Inflammatory macrophage treated with lipopolysaccharide for 1 hour (primary cell): ENCODE measurements at regions not wholly inside any gene's neighbourhood (a gene's known extent, or its start where the extent isn't known, plus 50 kb on each side); places are given as distances from the start of the nearest gene placed in this dataset.
"Not testable (repeated sequence)": the region's sequence is repeated elsewhere in the genome, so short reads cannot be mapped to it uniquely, and the experiment has no call there.

ENCODE experiments used
- DNase-seq, 2 donors: peaks; one replicate each; pipeline ENCODE4 v3.0.0-alpha.2; 2020 to 2022

DNA sequence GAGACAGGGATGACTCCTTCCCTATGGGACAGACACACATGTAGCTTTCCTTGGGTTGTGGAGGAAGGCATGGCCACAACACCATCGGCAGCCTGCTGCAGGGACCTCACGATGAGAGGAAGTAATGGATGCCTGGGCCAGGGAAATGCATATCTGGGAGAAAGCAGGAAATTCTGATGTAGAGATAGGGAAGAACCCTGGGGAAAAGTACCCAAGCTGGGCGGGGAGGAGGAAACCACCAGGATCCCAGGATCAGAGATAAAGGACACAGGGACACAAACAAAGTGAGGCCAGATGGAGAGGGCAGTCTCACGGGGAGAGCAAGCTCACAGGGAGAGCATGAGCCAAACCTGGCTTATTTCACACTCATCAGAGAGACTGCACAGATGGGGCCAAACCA is 294.7 kb upstream of the TEKT4 start:
- DNase-seq, result not testable (repeated sequence)

DNA sequence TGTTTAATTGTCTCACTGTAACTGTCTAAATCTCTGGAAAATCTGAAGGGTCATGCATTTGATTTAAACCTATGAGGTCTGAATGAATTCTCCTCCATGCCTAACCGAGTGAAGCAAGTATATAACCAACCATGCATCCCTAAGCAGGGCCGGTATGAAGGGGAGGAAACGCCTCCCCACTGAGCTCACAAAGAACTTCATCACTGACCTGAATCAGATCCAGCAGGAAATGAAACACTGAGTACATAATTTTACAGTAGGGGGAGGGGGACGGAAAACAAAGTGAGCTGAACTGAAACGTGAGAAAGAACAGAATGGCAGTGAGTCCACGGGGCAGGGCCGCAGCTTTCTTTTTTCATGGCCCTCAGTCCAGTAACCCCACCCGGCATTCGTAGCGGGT is 294.1 kb upstream of the TEKT4 start:
- not testable (repeated sequence) for DNase-seq

DNA sequence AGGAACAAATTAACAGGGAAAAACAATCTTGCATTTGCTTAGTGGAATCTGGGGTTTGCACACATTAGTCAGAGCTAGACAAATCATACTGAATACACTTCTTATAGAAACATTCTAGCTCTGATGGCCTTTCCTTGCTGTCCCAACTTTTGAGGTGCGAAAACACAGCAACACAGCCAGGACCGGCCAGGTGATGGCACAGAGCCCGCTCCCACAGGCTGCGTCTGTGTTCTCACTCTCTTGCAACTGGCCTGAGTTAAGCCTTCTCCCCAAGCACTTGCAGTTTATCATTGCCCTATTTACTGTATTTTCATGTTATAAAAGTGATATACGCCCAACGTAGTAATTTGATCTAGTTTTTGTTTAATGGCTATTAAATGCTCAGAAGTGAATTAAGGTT is 292.0 kb upstream of the TEKT4 start:
- DNase-seq, result not testable (repeated sequence)

DNA sequence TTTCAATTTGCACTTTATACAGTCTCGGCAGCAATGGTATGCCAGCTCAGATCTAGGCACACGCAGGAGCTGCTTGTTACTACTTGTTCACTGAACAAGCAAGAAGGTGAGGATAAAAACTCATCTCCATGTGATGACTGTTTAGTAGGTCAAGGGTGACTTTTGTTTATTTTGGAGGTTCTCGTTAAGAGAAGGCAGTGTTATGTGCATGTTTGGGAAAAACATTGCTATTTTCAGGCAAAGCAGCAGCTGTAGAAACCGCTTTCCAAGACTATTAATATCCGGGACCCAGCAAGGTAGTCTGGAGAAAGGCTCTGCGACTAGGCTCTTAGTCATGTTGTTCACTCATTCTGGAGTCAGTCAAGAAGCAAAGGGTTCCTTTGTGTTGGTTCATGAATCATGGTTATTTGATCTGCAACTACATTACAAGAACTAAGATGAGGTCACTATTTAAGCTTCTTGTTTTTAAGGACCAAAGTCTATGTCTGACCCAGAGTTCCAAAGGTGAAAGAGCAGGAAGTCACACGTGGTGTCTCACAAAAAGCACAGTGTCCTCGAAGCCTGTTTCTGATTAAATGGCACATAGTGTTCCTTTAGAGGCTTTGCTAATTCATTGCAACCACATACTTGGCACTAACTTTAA is 288.0 kb upstream of the TEKT4 start:
- DNase-seq, result not testable (repeated sequence)

- DNase-seq, result not testable (repeated sequence)
These were observed 286.7 kb upstream of the TEKT4 start for GRCh38 chr2:94584569-94584968.

GRCh38 chr2:94586032-94586982 is 284.9 kb upstream of the TEKT4 start:
- DNase-seq, result not testable (repeated sequence)

DNA sequence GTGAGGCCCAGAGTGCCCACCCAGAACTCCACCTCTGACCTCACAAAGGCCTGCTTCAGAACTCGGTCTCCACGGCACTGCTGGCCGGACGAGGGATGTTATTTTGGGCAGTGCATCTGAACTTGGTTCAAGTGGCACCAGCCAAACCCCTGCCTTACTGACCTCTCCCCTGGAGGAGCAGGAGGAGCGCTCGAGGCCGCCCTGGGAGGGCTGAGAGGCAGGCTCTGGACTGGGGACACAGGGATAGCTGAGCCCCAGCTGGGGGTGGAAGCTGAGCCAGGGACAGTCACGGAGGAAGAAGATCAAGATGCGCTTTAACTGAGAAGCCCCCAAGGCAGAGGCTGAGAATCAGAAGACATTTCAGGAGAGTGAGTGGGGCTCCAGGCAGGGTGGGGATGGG is 284.2 kb upstream of the TEKT4 start:
- DNase-seq, result not testable (repeated sequence)

DNA sequence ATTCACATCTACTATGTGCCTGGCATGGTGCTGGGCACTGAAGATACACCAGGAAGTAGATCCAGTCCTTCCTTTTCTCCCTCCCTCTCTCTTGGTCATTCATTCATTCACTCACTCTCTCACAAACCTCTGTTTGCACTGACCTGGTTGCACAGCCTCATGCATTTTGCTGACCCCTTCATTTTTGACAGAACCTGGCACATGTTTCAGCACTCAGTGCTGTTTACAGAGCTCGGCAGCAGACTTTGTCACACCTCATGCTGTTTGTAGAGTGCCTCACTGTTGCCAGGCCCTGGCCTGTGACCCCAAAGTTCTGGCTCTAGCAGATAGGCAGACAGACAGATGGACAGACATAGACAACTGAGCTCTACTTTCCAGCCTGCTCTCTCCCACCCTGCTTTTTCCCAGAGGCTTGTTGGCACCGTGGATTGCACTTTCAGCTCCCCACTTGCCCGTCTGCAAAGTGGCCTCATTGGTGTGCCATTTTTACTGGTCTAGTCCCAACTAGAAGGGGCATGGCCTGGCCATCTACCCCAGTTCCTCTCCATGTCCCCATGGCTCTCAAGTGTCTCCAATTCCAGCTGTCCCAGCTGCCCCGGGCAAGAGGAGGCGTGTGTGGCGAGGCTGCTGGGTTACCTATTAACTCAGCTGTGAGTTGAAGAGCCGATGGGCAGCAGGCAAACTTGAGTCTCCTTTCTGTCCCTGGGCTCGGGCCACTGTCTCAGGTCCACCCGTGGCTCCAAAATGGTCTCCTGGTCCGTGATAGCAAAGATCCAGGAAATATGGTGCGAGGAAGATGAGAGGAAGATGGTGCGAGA is 277.0 kb upstream of the TEKT4 start:
- not testable (repeated sequence) for DNase-seq

DNA sequence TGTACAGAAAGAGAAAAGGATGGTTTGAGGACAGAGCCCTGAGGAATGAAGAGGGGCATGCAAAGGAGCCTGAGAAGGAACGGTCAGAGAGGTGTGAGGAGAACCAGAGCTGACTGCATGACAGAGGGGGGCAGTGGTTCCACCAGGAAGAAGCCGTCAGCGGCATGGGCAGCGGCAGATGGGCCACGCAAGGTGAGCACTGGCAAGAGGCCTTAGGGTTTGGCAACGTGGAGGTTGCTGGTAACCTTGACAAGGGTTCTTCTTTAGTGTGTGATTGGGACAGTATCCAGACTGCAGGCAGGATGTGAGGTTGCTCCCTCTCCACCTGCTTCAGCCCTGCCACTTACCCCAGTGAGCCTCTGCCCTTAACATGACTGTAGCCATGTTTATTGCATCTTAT is 275.3 kb upstream of the TEKT4 start:
- DNase-seq, result not testable (repeated sequence)

DNA sequence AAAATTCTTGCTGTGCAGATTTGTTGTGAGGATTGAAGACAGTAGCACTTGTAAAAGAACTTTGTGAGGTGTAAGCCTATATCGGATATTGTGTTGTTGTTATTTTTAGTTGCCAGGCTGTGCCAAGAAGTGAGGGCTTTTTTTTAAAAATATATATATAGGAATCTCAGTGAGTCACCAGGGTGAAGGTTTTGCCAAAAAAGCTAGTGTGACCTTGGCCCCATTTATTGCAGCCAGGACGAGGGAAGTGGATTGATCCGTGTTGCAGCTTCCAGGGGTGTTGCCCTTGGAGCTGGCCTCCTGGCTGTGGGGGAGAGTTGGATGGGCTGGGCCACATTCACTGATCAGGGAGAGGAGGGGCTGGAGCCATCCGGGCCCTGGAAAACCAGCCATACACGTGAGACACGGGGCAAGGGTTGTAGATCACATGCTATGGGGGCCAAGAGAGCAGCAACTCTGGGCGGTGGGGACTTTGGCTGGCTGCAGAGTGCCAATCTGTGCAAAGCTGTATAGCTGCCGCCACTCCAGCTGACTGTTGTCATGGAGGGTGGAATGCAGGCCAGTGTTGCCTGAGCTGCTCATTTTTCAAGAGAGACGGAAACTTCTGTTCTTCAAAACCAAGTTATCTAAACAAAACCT is 273.0 kb upstream of the TEKT4 start:
- DNase-seq, result not testable (repeated sequence)

DNA sequence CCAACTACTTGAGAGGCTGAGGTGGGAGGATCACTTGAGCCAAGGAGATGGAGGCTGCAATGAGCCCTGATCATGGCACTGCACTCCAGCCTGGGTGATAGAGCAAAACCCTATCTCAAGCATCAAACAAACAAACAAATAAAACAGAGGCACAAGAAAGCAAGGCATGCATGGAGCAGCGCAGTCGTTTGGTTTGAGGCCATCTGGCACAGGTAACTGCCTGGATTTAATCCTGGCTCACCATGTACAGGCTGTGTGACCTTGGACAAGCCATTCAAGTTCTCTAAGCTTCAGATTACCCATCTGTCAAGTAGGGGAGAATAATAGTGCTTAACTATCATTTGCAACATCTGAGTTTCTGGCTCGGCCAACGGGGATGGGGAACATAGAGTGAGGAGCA is 270.3 kb upstream of the TEKT4 start:
- DNase-seq, result not testable (repeated sequence)

GRCh38 chr2:94602466-94602865 is 268.8 kb upstream of the TEKT4 start:
- no peak for DNase-seq

GRCh38 chr2:94622113-94622618 is 249.1 kb upstream of the TEKT4 start:
- DNase-seq, result no peak

- DNase-seq, result not testable (repeated sequence)
These were observed 242.3 kb upstream of the TEKT4 start for GRCh38 chr2:94628953-94629352.

DNA sequence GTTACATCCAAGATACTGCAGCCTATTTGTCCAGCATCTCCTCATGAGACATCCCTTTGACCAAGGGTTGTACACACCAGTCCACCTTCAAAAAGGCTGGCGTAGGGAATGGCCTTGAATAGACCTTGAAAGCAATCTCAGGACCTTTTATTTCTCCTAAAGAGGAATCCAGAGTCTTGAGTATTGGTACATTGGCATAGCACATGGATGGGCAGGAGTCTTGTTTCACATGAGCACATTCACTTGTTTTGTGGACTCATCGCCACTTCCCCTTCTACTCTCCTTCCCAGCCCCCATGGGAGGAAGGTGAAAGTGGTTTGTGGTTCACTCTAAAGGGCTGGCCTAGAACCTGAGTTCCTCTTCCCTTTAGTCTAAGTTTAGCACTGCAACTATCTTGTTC is 229.8 kb upstream of the TEKT4 start:
- not testable (repeated sequence) for DNase-seq

DNA sequence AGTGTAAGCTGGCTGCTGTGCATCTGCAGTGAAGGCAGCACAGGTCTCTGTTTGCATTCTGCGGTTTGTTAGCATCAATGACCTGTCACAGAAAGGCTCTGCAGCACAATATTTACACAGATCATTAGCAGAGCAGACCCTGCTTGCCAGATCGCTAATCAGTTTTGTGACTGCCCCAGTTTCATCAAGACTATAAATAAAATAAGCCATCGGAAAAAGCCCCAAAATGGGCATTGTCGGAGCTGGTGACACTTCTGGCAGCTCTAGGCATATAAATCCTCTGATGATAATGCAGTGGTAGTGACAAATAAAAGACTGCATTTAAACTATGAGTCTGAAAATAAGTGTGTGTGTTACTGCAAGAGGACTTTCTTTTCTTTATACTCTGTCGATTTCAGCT is 219.1 kb upstream of the TEKT4 start:
- not testable (repeated sequence) for DNase-seq

DNA sequence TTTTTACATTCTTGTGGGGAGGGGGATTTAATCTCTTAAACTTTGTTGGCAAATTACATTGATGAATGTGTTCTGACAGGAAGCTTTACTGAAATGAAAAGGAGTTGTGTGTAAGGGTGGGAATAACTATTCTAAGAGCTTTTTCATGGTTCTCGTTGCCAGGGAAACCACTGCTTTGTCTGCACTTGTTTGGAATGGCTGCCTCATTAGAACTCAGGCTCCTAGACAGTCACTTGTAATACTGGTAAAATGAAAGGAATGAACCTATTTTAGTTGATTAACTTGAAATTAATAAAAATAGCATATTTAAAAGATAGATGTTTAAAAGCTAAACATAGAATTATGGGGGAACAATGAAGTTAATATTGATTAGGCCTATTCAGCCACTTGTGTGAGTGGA is 201.4 kb upstream of the TEKT4 start:
- not testable (repeated sequence) for DNase-seq

DNA sequence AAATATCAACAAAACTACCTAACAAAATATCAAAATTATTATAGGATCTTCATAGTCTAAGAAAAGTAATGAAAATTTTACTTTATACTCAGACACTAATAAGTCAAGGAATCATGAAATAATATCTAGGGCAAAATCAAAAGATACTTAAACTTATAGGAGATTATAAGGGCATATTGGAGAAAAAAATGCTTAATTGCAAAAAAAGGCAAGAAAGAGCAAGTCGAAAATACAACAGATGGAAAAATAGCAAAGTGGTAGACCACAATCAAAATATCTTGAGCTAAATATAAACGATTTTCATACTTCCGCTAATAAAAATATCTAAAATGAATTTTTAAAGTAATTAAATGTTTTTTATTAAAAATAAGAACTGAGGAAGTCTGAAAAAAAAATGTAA is 177.0 kb upstream of the TEKT4 start:
- DNase-seq, result not testable (repeated sequence)

GRCh38 chr2:94708982-94709381 is 162.2 kb upstream of the TEKT4 start:
- not testable (repeated sequence) for DNase-seq

DNA sequence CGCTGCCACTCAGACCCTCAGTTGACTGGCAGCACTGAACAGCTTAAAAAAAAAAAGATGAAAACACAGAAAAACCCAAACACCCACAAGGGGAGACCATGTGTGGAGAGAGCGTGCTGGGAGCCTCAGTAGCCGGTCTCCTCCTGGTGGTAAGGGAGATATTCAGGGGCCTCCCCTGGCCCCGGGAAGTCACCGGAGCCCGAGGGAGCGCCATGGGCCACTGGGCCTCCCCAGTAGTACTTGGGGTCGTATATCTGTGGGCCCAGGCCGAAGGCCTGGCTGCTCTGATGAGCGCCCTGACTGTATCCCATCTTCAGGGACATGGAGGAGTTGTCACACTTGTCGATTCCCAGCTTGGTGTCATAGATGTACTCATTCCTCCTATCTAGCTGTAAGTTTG is 145.7 kb upstream of the TEKT4 start:
- DNase-seq, result no peak

DNA sequence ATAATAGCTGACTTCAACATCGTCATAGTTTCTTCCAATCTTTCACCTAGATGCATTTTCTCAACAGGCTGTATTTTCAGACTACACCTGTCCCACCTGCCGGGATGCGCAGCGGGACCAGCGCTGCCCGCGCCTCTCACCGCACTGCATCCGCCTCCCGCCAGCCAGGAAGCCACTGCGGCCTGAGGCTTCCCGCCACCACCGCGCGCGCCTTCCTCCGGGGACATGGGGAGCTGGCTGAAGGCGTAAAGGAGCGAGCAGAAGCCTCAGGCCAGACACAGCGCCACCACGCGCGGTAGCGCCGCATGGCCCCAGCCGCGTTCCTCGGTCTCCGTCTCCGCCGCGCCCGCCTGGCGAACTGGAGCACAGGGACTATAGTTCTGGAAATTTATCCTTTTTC is 135.7 kb upstream of the TEKT4 start:
- DNase-seq, result not testable (repeated sequence)

DNA sequence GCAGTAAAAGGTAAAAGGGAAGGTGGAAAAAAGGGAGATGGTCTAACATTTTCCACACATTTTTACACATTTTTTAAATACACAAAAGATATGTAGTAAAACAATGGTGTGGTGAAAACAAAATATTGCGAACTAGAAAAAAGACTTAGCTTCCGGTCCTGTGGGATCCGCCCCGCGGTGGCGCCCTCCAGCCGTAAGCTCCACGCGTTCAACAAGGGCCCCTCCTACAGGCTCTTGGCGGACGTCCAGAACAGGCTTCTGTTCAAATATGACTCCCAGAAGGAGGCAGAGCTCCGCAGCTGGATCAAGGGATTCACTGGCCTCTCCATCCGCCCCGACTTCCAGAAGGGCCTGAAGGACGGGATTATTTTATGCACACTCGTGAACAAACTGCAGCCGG is 134.1 kb upstream of the TEKT4 start:
- not testable (repeated sequence) for DNase-seq
